Testis (tissue), 2 donors: ENCODE measurements at regions not wholly inside any gene's neighbourhood (a gene's known extent, or its start where the extent isn't known, plus 50 kb on each side); places are given as distances from the start of the nearest gene placed in this dataset.

Experiments
- DNase-seq: peaks from one replicate; pipeline ENCODE4 v3.0.0-alpha.2; 2019
- H3K27ac ChIP-seq, 2 donors: fragments of 200-600 bp; sonication (generic); one replicate each; pipeline ENCODE4 v1.5.1; 2019
- H3K27me3 ChIP-seq: fragments of 200-600 bp; sonication (generic); one replicate; pipeline ENCODE4 v1.5.1; 2019
- H3K36me3 ChIP-seq: fragments of 200-600 bp; sonication (generic); one replicate; pipeline ENCODE4 v1.5.1; 2017; ENCODE audit warnings: low read depth; ENCODE audit errors: missing control alignments
- H3K4me1 ChIP-seq: fragments of 200-600 bp; sonication (generic); one replicate; pipeline ENCODE4 v1.5.1; 2019
- H3K4me3 ChIP-seq, 2 donors: fragments of 200-600 bp; sonication (generic); one replicate each; pipeline ENCODE4 v1.5.1; 2017 to 2019
- H3K9me3 ChIP-seq: fragments of 200-600 bp; sonication (generic); one replicate; pipeline ENCODE4 v1.5.1; 2017
- CTCF ChIP-seq, 3 experiments: fragments of 450-650 bp in 2 of 3; fragments of 200-600 bp in 1 of 3; sonication (generic) in 1 of 3; IDR thresholded peaks; one replicate each; pipeline ENCODE4 v1.5.1; 2016 to 2019; ENCODE audit warnings: antibody characterized with exemption in 3 of 3, mild to moderate bottlenecking in 2 of 3, moderate library complexity in 1 of 3
- POLR2A ChIP-seq: fragments of 450-650 bp; IDR thresholded peaks from one replicate; pipeline ENCODE4 v1.6.1; 2017; ENCODE audit warnings: antibody characterized with exemption, mild to moderate bottlenecking, moderate library complexity
- WGBS, 2 donors: methylation state at CpG; one replicate each; pipeline ENCODE4 v1.1.5; 2018; 5-methylcytosine and 5-hydroxymethylcytosine counted together
- intact Hi-C: fragments of 100-400 bp; cut with DNase I; formaldehyde crosslinking; loops from one replicate; pipeline ENCODE4 v1.15.1; 2023; ENCODE audit warnings: low total_unique reads

DNA sequence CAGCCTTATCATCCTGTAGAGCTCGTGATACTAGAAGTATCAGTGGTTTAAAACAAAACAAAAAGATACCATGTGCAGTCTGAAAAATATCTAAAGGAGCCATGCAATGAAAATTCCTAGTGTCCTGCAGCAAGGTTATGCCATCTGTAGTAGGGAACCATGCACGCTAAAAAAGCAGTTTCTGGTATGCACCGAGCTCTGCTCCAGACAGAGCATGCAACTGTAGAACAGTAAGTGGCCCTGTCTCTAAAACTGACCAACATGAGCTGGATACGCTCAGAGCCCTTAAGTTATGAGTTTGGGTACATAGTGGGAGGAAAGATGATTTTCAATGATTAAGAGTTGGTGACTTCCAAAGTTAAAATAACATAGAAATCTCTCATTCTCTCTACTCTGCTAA, 159.3 kb upstream of the ADAMTS5 start:
- no peak for DNase-seq
- TF ChIP-seq CTCF (IDR thresholded peaks at IDR 0.05) (no peak), POLR2A (no peak)
- Histone ChIP-seq H3K27ac (no peak overlapping the region), H3K4me1 (no peaks in the 10 kb centered on the region), H3K4me3 (no peak overlapping the region), H3K27me3 (no peaks in the 10 kb centered on the region), H3K9me3 (no peaks in the 10 kb centered on the region), H3K36me3 (no peaks in the 10 kb centered on the region)
- intact Hi-C loops, result no loop called here
- WGBS, 2 donors, result 60 to 64% methylated on average over 4 of the region's 4 CpGs

GRCh38 chr21:27122686-27123085, 155.8 kb upstream of the ADAMTS5 start:
- TF ChIP-seq CTCF (IDR thresholded peaks at IDR 0.05) (no peak), POLR2A (no peak)
- DNase-seq, result no peak
- intact Hi-C loops, result no loop called here
- H3K27ac ChIP-seq, result no peak overlapping the region
- H3K9me3 ChIP-seq, result no peaks in the 10 kb centered on the region
- no peak overlapping the region for H3K4me3 ChIP-seq
- H3K36me3 ChIP-seq, result no peaks in the 10 kb centered on the region
- no peaks in the 10 kb centered on the region for H3K27me3 ChIP-seq
- no peaks in the 10 kb centered on the region for H3K4me1 ChIP-seq

GRCh38 chr21:27114111-27114510, 147.2 kb upstream of the ADAMTS5 start:
- no peaks in the 10 kb centered on the region for H3K36me3 ChIP-seq
- no peak overlapping the region for H3K4me3 ChIP-seq
- intact Hi-C loops, result no loop called here
- no peak for TF ChIP-seq CTCF (IDR thresholded peaks at IDR 0.05)
- no peak for TF ChIP-seq POLR2A
- 84 to 88% methylated on average over 2 of the region's 2 CpGs for WGBS, 2 donors
- no peak for DNase-seq
- H3K4me1 ChIP-seq, result no peaks in the 10 kb centered on the region
- H3K27ac ChIP-seq, result no peak overlapping the region
- no peaks in the 10 kb centered on the region for H3K9me3 ChIP-seq
- no peaks in the 10 kb centered on the region for H3K27me3 ChIP-seq

DNA sequence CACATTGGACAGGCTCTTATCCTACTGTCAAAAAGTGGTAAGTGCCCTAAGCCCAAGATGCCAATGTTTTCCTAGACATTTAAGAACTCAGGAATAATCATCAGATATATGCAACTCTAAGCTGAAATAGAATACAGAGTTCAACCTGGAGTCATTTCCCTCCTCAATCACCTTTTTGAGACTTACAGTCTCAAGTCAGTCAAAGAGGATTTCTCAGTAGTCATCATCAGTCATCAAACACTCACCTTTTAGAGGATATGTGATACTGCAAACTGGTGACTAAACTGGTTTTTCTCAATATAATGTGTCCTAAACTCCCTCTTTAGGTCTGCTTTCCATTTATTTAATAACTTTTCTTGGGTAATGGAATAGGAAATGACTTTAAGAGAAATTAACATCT, 145.3 kb upstream of the ADAMTS5 start:
- TF ChIP-seq POLR2A, result no peak
- TF ChIP-seq CTCF (IDR thresholded peaks at IDR 0.05), result no peak
- no peaks in the 10 kb centered on the region for H3K4me1 ChIP-seq
- H3K27ac ChIP-seq, result no peak overlapping the region
- H3K36me3 ChIP-seq, result no peaks in the 10 kb centered on the region
- no peak overlapping the region for H3K4me3 ChIP-seq
- intact Hi-C loops, result no loop called here
- no peak for DNase-seq
- no peaks in the 10 kb centered on the region for H3K27me3 ChIP-seq
- H3K9me3 ChIP-seq, result no peaks in the 10 kb centered on the region

DNA sequence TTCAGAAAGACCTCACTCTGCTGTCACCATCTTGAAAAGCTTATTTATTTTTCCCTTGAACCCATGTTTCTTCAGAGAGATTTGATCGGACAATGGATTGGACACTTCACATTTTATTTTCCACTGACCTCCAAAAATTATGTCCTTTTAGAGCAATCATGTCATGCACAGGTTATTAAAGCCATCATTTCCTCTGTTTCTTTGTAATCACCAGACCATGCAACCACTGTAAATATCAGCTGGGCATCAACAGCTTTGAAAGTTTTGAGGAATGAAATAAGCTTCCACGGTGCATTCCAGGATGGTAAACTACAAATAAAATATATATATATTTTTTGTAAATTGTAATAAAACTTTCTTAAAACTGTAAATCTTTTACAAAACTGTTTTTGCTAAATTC, 144.1 kb upstream of the ADAMTS5 start:
- intact Hi-C loops, result no loop called here
- TF ChIP-seq POLR2A (no peak), CTCF (IDR thresholded peaks at IDR 0.05) (no peak)
- Histone ChIP-seq H3K27me3 (no peaks in the 10 kb centered on the region), H3K4me3 (no peak overlapping the region), H3K4me1 (peaks cover 2% of the 10 kb centered on the region), H3K36me3 (no peaks in the 10 kb centered on the region), H3K27ac (no peak overlapping the region), H3K9me3 (no peaks in the 10 kb centered on the region)
- WGBS, 2 donors, result 70 to 72% methylated on average over 2 of the region's 2 CpGs
- no peak for DNase-seq
